ENCODE measurements at regions not wholly inside any gene's neighbourhood (a gene's known extent, or its start where the extent isn't known, plus 50 kb on each side); places are given as distances from the start of the nearest gene placed in this dataset.

GRCh38 chrX:94065091-94065490 is 391.1 kb downstream of the FAM133A start:
- 66% methylated on average over 7 of the region's 7 CpGs for WGBS
- no peaks in the 10 kb centered on the region for H3K36me3 ChIP-seq (ENCODE audit: control insufficient read depth in 4 of 4, insufficient read depth in 3 of 4, low read depth in 1 of 4, low read length in 3 of 4)
- no peak overlapping the region for H3K27ac ChIP-seq (ENCODE audit: low read depth in 1 of 2, low read length in 2 of 2)
- no peak overlapping the region for H3K9ac ChIP-seq (ENCODE audit: low read depth in 1 of 2, low read length in 2 of 2)
- no peak for DNase-seq (ENCODE audit: low spot score)
- TF ChIP-seq, protein P1, sequence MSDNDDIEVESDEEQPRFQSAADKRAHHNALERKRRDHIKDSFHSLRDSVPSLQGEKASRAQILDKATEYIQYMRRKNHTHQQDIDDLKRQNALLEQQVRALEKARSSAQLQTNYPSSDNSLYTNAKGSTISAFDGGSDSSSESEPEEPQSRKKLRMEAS (IDR thresholded peaks at IDR 0.05), result no peak
- TF ChIP-seq RXRA (IDR thresholded peaks at IDR 0.05) (no peak), EGR1 (IDR thresholded peaks at IDR 0.05; ENCODE audit: low read depth in 2 of 2) (no peak), JUND (IDR thresholded peaks at IDR 0.05) (no peak), FOXA1 (IDR thresholded peaks at IDR 0.05) (no peak), RAD21 (IDR thresholded peaks at IDR 0.05) (no peak), HNF4G (IDR thresholded peaks at IDR 0.05) (no peak), TAF1 (conservative IDR thresholded peaks at IDR 0.05) (no peak), GABPA (IDR thresholded peaks at IDR 0.05 in 1 of 2, conservative IDR thresholded peaks at IDR 0.05 in 1 of 2) (no peak)
- TF ChIP-seq, protein P2, sequence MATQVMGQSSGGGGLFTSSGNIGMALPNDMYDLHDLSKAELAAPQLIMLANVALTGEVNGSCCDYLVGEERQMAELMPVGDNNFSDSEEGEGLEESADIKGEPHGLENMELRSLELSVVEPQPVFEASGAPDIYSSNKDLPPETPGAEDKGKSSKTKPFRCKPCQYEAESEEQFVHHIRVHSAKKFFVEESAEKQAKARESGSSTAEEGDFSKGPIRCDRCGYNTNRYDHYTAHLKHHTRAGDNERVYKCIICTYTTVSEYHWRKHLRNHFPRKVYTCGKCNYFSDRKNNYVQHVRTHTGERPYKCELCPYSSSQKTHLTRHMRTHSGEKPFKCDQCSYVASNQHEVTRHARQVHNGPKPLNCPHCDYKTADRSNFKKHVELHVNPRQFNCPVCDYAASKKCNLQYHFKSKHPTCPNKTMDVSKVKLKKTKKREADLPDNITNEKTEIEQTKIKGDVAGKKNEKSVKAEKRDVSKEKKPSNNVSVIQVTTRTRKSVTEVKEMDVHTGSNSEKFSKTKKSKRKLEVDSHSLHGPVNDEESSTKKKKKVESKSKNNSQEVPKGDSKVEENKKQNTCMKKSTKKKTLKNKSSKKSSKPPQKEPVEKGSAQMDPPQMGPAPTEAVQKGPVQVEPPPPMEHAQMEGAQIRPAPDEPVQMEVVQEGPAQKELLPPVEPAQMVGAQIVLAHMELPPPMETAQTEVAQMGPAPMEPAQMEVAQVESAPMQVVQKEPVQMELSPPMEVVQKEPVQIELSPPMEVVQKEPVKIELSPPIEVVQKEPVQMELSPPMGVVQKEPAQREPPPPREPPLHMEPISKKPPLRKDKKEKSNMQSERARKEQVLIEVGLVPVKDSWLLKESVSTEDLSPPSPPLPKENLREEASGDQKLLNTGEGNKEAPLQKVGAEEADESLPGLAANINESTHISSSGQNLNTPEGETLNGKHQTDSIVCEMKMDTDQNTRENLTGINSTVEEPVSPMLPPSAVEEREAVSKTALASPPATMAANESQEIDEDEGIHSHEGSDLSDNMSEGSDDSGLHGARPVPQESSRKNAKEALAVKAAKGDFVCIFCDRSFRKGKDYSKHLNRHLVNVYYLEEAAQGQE (IDR thresholded peaks at IDR 0.05), result no peak
- TF ChIP-seq, protein P3, sequence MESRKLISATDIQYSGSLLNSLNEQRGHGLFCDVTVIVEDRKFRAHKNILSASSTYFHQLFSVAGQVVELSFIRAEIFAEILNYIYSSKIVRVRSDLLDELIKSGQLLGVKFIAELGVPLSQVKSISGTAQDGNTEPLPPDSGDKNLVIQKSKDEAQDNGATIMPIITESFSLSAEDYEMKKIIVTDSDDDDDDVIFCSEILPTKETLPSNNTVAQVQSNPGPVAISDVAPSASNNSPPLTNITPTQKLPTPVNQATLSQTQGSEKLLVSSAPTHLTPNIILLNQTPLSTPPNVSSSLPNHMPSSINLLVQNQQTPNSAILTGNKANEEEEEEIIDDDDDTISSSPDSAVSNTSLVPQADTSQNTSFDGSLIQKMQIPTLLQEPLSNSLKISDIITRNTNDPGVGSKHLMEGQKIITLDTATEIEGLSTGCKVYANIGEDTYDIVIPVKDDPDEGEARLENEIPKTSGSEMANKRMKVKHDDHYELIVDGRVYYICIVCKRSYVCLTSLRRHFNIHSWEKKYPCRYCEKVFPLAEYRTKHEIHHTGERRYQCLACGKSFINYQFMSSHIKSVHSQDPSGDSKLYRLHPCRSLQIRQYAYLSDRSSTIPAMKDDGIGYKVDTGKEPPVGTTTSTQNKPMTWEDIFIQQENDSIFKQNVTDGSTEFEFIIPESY (IDR thresholded peaks at IDR 0.05), result no peak
- TF ChIP-seq, protein P4, sequence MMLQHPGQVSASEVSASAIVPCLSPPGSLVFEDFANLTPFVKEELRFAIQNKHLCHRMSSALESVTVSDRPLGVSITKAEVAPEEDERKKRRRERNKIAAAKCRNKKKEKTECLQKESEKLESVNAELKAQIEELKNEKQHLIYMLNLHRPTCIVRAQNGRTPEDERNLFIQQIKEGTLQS (IDR thresholded peaks at IDR 0.05), result no peak
- no peak overlapping the region for H3K4me3 ChIP-seq (ENCODE audit: low read depth in 1 of 3, low read length in 3 of 3)
- no peaks in the 10 kb centered on the region for H3K4me1 ChIP-seq (ENCODE audit: control insufficient read depth in 4 of 4, insufficient read depth in 4 of 4, low read length in 3 of 4)
- H3K27me3 ChIP-seq (ENCODE audit: control insufficient read depth in 4 of 4, insufficient read depth in 4 of 4, low read length in 3 of 4), result no peaks in the 10 kb centered on the region
- H3K9me3 ChIP-seq (ENCODE audit: control insufficient read depth in 4 of 4, low read length in 3 of 4), result no peaks in the 10 kb centered on the region

DNA sequence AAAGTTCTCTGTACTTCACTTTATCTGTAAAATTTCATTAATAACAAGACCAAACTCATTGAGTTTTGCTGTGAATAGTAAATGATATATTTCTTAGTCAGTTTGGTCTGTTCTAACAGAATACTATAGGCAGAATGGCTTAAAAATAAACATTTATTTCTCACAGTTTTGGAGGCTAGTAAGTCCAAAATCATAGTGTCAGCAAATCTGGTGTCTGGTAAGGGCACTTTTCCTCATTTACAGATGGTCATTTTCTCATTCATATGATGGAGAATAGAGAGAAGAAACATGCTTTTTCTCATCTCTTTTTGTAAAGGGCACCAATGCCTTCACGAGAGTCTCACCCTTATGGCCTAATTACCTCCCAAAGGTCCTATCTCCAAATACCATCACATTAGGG is 415.1 kb downstream of the FAM133A start:
- H3K4me3 ChIP-seq (ENCODE audit: low read depth in 1 of 3, low read length in 3 of 3), result no peak overlapping the region
- TF ChIP-seq, protein P2 (IDR thresholded peaks at IDR 0.05), result no peak
- TF ChIP-seq, protein P4 (IDR thresholded peaks at IDR 0.05), result no peak
- TF ChIP-seq TAF1 (conservative IDR thresholded peaks at IDR 0.05) (no peak), HNF4A (conservative IDR thresholded peaks at IDR 0.05) (no peak), RXRA (IDR thresholded peaks at IDR 0.05) (no peak), SP1 (IDR thresholded peaks at IDR 0.05) (no peak), EGR1 (IDR thresholded peaks at IDR 0.05; ENCODE audit: low read depth in 2 of 2) (no peak), JUND (IDR thresholded peaks at IDR 0.05) (no peak), FOXA1 (IDR thresholded peaks at IDR 0.05) (no peak), RAD21 (IDR thresholded peaks at IDR 0.05) (no peak)
- TF ChIP-seq, protein P5, sequence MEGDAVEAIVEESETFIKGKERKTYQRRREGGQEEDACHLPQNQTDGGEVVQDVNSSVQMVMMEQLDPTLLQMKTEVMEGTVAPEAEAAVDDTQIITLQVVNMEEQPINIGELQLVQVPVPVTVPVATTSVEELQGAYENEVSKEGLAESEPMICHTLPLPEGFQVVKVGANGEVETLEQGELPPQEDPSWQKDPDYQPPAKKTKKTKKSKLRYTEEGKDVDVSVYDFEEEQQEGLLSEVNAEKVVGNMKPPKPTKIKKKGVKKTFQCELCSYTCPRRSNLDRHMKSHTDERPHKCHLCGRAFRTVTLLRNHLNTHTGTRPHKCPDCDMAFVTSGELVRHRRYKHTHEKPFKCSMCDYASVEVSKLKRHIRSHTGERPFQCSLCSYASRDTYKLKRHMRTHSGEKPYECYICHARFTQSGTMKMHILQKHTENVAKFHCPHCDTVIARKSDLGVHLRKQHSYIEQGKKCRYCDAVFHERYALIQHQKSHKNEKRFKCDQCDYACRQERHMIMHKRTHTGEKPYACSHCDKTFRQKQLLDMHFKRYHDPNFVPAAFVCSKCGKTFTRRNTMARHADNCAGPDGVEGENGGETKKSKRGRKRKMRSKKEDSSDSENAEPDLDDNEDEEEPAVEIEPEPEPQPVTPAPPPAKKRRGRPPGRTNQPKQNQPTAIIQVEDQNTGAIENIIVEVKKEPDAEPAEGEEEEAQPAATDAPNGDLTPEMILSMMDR (IDR thresholded peaks at IDR 0.05; ENCODE audit: low read depth, low read length, missing input control), result no peak
- TF ChIP-seq, protein P3 (IDR thresholded peaks at IDR 0.05), result no peak
- WGBS, result 63% methylated on average over 1 of the region's 1 CpG

More for the DNA sequence above, 415.1 kb downstream of the FAM133A start:
- Histone ChIP-seq H3K36me3 (ENCODE audit: control insufficient read depth in 4 of 4, insufficient read depth in 3 of 4, low read depth in 1 of 4, low read length in 3 of 4) (no peaks in the 10 kb centered on the region), H3K27me3 (ENCODE audit: control insufficient read depth in 4 of 4, insufficient read depth in 4 of 4, low read length in 3 of 4) (no peaks in the 10 kb centered on the region), H3K4me1 (ENCODE audit: control insufficient read depth in 4 of 4, insufficient read depth in 4 of 4, low read length in 3 of 4) (no peaks in the 10 kb centered on the region), H3K9ac (ENCODE audit: low read depth in 1 of 2, low read length in 2 of 2) (no peak overlapping the region), H3K27ac (ENCODE audit: low read depth in 1 of 2, low read length in 2 of 2) (no peak overlapping the region), H3K9me3 (ENCODE audit: control insufficient read depth in 4 of 4, low read length in 3 of 4) (no peaks in the 10 kb centered on the region)
- DNase-seq (ENCODE audit: low spot score), result no peak
